ENCODE measurements at regions not wholly inside any gene's neighbourhood (a gene's known extent, or its start where the extent isn't known, plus 50 kb on each side); places are given as distances from the start of the nearest gene placed in this dataset.
"Not testable (repeated sequence)": the region's sequence is repeated elsewhere in the genome, so short reads cannot be mapped to it uniquely, and the experiment has no call there.

DNA sequence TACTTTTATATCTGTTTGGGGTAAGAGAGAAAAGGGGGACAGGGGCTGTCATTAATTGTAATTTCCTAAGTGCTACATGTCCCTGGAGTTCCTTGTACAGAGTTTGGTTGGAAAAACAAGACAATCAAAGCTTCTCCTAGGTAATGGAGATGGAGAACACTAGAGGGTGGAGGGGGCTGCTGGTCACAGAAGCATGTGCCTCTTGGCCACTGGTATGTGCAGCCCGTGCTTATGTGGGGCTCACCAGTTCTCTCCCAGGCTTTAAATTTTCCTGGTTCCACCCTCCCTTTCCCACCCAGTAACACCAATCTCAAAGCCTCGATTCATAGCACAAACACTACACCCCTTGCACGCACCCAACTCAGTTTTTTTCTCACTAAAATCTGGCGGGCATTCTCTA, 165.6 kb downstream of the SAMD5 start:
- no peak for DNase-seq

DNA sequence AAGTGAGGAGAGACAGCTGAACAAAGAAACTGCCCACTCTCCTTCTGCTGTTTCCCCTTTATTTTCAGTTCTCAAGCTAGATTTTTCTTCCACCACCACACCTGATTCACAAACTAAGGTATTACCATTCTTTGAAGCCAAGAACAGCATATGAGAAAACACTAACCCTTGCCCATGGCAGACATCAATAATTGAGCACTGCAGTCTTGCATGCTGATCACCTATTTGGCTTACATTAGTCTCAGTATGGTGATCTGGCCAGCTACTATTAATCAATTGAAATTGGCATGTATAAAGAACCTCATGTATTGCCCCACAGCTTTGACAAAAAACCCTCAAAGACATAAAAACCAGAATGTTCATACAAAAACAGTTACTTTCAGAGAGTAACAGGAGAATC, 166.3 kb downstream of the SAMD5 start:
- DNase-seq, result no peak

DNA sequence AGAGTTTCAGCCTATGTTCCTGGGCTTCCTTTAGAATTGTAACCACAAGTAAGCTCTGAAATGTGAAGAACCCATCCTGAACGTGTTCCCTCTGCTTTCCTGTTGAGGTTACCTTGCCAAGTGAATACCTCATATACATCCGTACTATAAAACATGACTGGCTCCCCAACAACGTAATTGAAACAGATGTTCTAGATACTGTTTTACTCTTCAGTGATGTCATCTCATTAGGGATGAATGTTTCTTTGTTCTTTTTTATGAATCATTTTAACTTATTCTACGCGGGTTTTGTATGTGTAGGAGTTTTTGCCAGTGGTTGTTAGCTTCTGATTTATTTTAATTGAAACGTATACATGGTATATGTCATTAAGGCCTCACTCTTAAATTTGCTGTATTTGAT, 166.8 kb downstream of the SAMD5 start:
- DNase-seq, result no peak

DNA sequence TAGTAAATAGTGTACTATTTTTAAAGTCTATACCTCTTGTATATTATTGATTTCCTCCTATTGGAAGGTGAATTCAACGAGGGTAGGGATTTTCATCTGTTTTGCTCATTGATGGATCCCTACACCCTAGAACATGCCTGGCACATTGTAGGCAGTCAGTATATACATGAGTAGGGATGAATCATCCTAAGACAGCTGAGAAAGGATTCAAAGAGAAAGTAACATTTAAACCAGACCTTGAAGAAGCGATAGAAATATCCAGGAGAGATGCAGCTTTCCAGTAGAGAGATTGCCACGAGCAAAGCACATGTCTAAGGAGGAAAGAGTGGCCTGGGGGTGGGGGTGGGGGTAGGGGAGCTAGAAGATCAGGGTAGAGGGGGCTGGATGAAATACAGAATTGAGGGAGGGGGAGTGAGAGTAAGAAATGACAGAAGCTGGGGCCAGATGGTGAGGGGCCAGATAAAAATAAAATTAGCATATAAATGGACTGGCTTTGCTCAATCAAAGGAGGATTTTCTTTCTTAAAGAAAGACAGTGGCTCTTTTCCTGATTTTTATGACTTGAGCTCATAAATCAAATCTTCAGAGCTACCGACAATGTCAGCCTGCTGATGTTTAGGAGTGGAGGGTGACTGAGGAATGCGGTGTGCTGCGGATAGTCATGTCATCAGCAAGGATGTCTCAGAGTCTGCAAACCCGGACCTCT, 168.2 kb downstream of the SAMD5 start:
- DNase-seq, result no peak

DNA sequence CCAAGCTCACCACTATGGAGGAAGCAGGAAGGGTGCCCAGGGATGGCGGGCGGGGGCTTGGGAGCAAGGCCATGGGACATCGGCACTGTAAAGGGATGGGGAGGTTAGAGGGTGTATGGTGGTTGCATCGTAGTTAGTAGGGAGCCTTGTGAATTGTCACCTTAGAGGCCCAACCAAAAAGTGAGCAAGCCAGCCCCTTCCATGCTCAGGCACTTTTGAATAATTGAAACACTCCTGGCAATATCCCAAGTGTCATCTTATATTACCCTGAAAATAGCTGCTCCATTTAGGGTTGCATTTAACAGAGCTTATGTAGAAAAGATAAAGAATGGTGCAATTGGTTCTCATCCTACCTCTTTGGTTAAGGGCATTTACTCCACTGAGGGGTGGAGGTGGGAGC, 169.2 kb downstream of the SAMD5 start:
- DNase-seq, result no peak

DNA sequence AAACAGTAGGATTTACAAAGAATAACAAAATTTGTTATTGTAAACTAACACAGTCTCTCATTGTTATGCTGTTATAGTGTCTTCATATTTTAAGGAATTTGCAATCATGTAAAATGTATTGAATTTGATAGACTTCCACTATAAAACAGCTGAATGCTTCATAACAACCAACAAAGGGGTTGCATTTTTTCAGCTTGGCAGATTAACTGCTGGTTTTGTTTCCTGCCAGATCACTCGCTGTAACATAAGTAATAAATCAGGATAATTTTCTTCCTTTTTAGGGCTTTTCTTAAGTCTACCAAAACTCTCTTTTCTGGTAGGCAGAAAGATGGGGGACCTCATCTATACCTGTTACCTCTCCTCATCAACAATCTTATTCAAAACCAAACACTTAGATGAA, 169.8 kb downstream of the SAMD5 start:
- DNase-seq, result no peak

DNA sequence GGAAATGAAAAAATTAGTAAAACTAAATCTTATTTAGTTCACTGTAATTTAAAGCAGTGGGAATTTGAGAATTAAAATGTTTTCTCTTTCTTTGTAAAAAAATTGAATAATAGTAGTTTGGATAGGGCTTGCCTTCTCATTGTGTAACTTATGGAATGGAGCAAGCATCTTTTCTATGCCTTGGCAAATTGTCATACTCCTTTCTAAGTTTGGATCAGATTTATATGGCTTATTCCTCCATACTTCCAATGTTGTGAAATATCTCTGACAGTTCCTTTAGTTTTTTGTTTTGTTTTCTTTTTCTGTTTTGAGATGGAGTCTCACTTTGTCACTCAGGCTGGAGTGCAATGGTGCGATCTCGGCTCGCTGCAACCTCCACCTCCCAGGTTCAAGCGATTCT, 176.4 kb downstream of the SAMD5 start:
- no peak for DNase-seq

DNA sequence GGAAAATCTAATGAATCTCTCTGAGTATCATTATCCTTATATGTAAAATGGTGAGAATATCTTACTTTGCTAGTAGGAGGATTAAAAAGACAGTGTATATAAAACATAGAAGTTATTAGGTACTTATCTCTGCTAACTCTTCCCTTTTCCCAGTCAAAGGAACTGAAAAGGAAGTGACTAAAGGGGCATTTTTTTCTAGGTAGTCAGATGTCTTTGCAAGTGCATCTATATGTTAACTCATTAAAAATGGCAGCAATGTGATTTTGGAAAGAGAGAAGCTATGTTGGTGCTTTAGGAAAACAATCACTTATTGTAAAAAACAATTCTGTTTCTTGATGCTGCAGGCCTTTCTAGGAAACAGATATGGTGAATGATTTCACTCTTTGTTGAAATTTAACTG, 180.9 kb downstream of the SAMD5 start:
- DNase-seq, result no peak

DNA sequence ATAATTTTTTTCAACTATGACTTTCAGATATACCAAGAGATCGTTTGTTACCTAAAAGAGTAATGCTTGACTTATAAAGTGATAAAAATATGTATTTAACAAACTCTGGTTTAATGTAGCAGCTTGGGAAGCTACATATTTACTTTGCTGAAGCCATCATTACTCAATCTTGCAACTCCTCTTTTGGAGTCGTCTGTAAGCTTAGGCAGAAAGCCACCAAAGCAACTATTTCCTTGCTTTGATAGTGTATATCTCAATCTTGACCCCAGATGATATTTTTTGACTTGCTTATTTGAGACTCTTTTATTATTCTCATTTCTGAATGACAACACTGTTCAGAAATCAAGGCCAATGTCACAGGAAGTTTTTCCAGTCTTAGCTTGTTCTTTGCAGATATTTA, 183.0 kb downstream of the SAMD5 start:
- DNase-seq, result no peak

DNA sequence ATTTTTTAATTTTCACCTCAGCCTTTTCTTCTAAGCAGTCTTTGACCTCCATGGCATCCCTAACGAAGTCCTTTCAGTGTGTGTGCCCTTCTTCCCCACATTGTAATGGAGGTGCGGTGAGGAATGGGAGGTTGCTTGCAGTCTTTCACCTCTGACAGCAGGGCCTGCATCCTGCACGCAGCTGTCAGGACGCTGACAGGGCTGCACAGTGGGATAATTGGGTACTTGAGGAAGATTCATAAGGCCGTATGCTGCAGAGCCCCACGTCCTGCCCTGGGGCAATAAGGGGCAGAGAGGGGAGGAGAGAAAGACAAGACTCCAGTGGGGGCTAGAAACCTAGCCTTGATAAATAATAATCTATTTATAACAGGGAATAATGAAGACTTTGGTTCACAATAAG, 184.7 kb downstream of the SAMD5 start:
- no peak for DNase-seq

DNA sequence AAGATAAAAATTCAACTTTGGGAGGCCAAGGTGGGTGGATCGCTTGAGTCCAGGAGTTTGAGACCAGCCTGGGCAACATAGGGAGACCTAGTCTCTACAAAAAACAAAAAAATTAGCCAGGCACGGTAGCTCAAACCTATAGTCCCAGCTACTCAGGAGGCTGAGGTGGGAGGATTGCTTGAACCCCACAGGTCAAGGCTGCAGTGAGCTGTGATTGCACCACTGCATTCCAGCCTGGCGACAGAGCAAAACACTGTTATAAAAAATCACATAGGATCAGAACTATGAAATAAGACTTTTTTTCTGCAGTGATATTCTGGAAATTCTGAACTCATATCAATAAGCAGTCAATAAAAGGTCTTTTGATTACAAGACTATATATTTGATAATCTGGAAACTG, 186.1 kb downstream of the SAMD5 start:
- not testable (repeated sequence) for DNase-seq

DNA sequence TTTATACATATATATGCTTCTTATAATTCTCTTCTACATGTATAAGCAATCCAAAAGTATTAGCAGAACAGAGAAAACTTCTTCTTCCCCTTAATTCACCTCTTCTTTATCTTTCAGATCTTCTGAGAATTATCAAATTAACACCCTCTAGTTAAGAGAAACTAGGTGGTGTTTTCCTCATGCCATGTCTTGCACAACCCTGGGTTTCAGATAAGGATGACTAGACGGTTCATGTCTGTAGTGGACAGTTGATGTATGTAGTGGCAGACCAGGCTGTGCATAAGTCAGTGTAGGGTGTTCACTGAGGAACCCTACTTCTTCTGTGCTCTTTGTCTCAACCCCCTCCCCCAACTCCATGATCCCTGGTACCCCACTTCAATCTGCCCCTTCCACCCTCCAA, 187.3 kb downstream of the SAMD5 start:
- no peak for DNase-seq

DNA sequence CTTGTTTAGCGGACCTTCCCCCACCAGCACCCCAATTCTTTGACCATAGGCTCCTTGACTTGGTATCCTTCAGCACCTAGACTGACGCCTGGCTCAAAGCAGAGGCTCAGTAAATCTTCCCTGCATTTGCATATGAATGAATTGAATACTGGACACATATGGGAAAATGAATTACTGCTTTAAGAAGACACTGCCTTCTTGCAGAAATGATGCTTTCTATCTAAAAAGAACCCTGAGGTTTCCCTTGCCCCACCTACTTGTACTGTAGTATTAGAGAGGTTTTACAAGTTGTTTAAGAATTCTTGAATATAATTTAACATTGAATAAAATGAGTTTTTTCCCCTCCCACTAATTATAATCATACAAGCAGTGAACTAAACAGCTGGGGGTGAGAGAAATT, 190.7 kb downstream of the SAMD5 start:
- DNase-seq, result no peak

DNA sequence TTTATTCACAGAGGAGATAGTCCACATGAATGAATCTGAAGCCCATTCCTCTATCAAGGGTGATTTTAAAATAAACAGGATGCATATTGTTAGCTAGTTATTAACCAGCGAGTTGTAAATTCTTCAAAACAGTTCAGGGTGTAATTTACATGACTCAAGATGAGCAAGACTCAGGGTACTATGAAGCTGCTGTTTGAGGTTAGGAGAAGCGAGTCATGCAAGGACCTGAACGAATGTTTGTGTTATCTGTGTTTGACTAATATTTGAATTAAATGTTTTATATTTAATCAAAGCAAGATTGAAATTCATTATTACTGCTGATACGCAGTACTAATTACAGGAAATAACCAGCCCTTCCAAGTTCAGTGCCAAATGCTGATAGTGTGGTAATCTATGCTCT, 191.1 kb downstream of the SAMD5 start:
- DNase-seq, result no peak

DNA sequence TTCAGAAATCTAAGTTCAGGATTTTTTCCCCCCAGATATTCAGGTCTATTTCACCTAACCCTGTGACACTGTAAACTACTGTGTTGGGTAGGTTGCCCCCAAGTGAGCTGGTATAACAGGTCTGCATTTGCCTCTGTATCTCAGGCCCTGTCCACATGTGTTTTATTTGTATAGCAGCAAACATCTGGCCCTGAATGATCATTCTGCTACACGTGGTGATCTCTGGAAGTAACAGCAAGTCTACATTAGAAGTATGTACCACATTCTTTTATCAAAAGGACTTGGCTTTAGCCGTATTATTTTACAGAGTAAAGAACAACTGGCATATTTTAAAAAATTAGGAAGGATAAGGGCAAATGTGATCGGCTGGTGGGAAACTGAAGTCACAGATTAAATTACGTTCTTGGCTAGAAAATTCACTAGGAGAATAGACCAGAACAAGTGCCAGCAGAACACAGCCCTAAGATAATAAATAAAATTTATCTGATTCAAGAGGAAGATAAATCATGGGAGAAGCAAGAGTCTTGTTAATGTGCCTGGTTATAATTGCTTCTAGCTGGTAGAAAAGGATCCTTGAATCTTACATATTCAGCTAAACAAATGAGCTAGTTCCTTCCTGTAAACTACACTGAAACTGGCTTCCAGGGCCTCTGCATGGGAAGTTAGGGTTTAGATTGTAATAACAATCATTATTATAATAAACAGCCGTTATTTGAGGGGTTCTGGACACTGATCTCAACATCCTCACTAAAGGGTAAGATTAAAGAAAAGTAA, 192.1 kb downstream of the SAMD5 start:
- DNase-seq, result no peak

DNA sequence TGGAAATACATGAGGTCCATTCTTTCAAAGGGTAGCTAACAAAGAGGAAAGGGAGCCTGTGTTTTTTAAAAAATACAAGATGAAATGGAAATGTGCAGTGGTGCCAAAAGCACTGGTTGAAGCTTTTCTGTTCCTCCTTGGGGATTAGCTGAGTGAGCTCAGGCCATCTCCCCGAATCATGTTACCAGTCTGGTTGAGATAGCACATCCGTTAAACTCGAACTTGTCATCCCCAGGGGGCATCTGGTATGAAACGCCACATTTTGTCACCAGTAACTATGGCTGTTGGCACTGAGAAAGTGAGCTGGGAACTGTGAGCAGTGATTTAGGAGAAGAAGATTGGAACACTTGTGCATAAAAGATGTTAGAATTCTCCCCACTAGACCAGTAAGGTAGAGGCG, 196.2 kb downstream of the SAMD5 start:
- no peak for DNase-seq

DNA sequence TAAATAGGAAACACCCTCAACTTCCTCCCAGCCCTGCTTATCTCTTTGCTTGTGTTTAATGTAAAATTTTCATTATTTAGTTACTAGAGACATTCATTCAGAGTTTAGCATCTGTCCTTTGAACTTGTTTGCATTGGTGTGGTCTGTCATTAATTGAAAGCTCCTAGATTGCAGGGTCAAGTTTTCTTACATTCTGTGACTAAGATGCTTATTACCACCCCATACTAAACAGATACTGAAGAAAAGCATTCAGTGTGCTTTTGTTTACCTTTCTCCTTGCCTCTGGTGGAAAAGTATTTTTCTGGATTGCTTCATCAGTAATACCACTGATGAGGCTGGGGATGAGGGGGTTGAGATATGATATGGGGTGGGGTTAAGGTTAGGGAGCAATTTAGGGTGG, 199.0 kb downstream of the SAMD5 start:
- DNase-seq, result no peak

DNA sequence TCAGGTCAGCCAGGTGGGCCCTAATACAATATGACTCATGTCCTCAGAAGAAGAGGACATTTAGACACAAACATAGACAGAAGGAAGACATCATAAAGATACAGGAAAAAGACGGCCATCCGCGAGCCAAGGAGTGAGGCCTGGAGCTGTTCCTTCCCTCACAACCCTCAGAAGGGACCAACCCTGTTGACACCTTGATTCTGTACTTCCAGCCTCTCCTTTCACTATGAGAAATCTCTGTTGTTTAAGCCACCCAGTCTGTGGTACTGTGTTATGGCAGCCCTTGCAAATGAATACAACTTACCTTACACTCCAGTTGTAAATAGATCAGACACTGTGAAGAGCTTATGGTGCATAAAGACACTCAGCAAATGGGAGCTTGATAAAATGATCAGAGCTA, 199.7 kb downstream of the SAMD5 start:
- DNase-seq, result no peak

DNA sequence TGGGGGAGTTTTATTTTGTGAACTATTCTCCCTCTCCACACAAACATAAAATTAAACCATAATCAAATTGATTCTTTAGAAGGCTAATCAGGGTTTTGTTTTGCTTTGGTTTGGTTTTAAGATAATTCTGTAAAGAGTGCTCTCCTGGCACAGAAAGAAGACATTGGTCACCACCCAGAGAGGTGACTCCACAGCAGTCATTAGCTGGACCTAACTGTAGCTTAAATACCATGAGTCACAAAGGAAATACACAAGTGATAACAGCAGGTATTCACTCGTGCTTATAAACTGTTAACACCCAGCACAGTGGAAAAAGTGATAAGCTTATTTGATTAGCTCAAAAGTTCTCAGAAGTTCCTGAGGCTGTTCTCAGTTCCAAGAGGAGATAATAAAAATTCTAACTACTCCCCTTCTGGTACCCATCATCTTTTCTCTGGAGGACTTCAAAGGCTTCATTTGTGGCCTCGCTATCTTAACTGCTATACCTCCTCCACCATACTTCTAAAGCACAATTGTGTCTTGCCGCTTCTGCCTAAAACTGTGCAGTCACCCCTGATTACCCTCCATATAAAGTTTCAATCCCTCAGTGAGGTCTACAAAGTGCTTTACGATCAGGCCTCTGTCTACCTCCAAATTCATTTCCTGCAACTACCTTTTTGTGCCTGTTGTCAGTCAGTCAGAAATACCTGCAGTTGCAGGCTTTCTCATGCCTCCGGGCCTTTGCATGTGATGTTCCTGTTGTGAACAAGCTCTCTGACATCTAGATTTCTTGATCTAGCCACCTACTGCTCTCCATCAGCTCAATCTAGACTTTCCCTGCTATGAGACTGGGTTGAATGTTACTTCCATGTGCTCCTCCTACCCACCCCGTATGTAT, 201.1 kb downstream of the SAMD5 start:
- DNase-seq, result no peak

DNA sequence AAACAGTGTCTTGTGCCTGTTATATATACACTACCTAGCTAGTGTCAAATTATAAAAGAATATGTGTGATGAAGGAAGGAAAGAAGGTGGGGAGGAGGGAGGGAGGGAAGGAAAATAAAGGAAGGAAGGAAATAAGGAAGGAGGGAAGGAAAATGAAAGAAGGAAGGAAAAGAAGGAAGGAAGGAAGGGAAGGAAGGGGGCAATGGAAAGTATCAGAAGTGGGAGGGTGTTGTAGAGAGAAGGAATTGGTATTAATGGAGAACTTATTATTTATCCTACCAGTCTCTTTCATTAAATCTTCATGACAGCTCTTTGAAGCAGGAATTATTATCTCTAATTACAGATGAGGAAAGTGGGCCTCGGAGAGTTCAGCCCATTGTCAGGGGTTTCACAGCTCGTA, 202.4 kb downstream of the SAMD5 start:
- no peak for DNase-seq

DNA sequence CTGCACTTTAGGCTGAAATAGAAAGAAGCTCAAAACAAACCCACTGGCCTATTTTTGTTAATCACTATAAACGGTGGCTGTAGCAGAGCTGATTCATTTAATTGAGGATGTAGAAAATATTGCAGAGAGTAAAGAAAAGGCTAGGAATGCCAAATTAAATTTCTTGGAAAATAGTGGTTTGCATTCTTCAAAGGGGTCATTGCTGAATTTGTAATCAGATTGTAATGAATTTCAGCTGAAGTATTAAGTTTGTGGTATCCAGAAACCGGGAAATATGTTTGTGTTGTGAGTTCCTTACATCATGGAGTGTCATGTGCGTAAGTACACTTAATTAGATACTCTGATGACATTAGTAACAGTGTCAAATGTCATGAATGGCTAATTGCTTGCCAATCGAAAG, 203.0 kb downstream of the SAMD5 start:
- DNase-seq, result no peak

DNA sequence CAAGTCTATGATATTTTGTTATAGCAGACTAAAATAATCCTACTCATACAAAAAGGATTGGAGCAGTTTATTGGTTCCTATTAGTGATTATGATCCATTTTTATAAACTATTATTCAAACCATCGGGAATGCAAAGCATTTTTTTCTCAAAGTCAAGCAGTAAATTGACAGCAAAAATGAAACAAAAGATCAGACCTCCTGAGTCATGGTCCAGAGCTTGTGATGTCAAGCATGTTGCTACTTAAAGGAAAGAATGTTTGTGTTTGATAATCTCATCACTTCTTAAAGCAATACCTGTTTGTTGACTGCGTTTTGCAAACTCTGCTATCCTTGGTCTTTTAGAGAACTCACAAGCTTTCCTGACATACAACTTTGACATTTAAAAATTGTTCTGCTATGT, 204.4 kb downstream of the SAMD5 start:
- DNase-seq, result no peak

DNA sequence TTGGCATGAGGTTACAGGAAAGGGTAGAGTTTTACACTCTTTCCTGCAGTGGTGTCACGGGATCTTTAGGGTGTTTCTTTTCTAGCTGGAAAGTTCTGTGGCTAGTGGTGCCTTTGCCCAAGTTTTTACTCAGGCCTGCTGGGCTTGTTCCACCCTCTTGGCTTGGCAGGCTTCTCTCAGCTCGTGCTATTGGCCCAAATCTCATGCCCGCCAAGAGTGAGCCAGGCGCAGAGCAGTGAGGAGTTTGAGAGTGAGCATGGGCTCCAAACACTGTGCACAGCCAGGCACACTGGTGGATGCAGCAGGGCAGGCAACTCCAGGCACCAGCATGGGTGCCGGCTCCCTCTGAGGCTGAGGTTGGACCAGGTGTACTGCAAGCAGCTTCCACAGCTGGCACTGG, 206.5 kb downstream of the SAMD5 start:
- DNase-seq, result no peak

DNA sequence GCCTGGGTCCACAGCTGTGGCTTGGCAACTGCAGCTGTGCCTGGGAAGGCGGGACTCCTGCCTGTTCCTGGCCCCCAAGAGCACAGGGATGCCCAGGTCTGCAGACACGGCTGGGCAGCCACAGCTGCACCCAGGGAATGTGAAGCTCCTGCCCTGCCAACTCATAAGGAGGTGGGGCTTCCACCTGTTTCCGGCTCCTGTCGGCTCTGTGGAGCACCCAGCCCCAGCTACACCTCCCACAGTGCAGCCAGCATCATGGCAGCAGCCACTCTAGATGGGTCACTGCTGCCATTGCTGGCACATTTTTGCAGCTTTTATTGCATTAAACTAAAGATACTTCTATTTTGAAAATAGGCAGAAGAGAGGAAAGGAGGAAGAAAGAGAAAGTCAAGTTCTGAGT, 207.9 kb downstream of the SAMD5 start:
- DNase-seq, result no peak
